ENCODE measurements at regions not wholly inside any gene's neighbourhood (a gene's known extent, or its start where the extent isn't known, plus 50 kb on each side); places are given as distances from the start of the nearest gene placed in this dataset.

DNA sequence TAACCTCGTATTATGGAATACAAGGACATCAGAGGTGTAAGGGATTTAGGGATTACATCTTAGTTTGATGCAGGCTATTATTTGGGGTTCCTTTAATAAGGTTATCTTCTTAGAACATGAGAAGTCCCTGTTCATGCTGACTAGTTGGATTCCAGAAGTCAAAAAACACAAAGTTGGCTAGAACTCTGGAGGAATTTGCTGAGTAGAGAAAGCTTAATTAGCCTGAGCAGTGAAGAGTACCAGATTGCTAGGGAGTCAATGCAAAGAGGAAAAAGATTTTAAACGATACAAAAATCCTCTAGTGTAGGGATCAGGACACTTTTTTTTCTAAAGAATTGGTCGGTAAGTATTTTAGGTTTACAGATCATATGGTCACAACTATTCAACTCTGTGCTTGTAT lies 1872.5 kb upstream of the C9orf72 start:
- H3K56ac ChIP-seq (ENCODE audit: extremely low read depth, insufficient read depth, low read length) = no peak overlapping the region
- H2AK9ac ChIP-seq (replicated peaks; ENCODE audit: low read depth, low read length, poor library complexity) = no peak overlapping the region
- WGBS, 2 experiments (ENCODE audit: extremely low coverage in 2 of 2, insufficient read length in 1 of 2) = no CpG with 5 or more reads among the region's 3 CpGs
- no peak overlapping the region for H2BK20ac ChIP-seq (ENCODE audit: low read depth, low read length)
- H3K4me1 ChIP-seq (ENCODE audit: control insufficient read depth, insufficient read depth, low read length) = no peaks in the 10 kb centered on the region
- no peak overlapping the region for H2BK15ac ChIP-seq (ENCODE audit: low read depth, low read length)
- peaks cover 2% of the 10 kb centered on the region for H3K9me3 ChIP-seq (ENCODE audit: control insufficient read depth, insufficient read depth, low read length)
- H3K23ac ChIP-seq (ENCODE audit: low read depth, low read length) = no peak overlapping the region
- CTCF ChIA-PET = no interaction called here
- H3K27me3 ChIP-seq (ENCODE audit: control insufficient read depth, insufficient read depth, low read length) = no peaks in the 10 kb centered on the region
- no peak overlapping the region for H3K4ac ChIP-seq (ENCODE audit: low read depth, low read length)
- no peaks in the 10 kb centered on the region for H3K79me1 ChIP-seq (ENCODE audit: low read depth in 1 of 2, low read length in 2 of 2)
- no peak overlapping the region for H2AK5ac ChIP-seq (ENCODE audit: low read depth, low read length)
- no peaks in the 10 kb centered on the region for H4K20me1 ChIP-seq (ENCODE audit: insufficient read depth, low read length)
- DNase-seq (no peak), ATAC-seq (ENCODE audit: low read depth) (no peak)
- H2BK5ac ChIP-seq (ENCODE audit: low read depth, low read length, poor library complexity, severe bottlenecking) = no peak overlapping the region
- no peak overlapping the region for H4K5ac ChIP-seq (ENCODE audit: low read depth, low read length)
- no peak overlapping the region for H4K8ac ChIP-seq (ENCODE audit: low read depth in 2 of 2, low read length in 2 of 2)
- H3K36me3 ChIP-seq (ENCODE audit: control insufficient read depth, insufficient read depth, low read length) = no peaks in the 10 kb centered on the region
- in situ Hi-C loops (cut with MboI; ENCODE audit: low sequenced_read_pairs) (no loop called here), dilution Hi-C loops (cut with HindIII; ENCODE audit: low sequenced_read_pairs, unreplicated experiment) (no loop called here), intact Hi-C loops (cut with micrococcal nuclease) (no loop called here)
- H4K91ac ChIP-seq (ENCODE audit: insufficient read depth, low read depth, low read length) = no peak overlapping the region
- no peak overlapping the region for H3K18ac ChIP-seq (ENCODE audit: low read depth, low read length)
- H2AFZ ChIP-seq (replicated peaks; ENCODE audit: low read length, poor library complexity) = no peak overlapping the region
- no peak overlapping the region for H3K27ac ChIP-seq (ENCODE audit: insufficient read depth, low read length)
- H3K4me3 ChIP-seq (ENCODE audit: insufficient read depth, low read depth, low read length) = no peak overlapping the region
- H3K9me1 ChIP-seq (ENCODE audit: insufficient read depth, low read length) = no peaks in the 10 kb centered on the region
- H3K4me2 ChIP-seq (ENCODE audit: low read depth, low read length) = no peak overlapping the region
- POLR2A ChIA-PET (ENCODE audit: unreplicated experiment) = no interaction called here
- TF ChIP-seq, protein P1, sequence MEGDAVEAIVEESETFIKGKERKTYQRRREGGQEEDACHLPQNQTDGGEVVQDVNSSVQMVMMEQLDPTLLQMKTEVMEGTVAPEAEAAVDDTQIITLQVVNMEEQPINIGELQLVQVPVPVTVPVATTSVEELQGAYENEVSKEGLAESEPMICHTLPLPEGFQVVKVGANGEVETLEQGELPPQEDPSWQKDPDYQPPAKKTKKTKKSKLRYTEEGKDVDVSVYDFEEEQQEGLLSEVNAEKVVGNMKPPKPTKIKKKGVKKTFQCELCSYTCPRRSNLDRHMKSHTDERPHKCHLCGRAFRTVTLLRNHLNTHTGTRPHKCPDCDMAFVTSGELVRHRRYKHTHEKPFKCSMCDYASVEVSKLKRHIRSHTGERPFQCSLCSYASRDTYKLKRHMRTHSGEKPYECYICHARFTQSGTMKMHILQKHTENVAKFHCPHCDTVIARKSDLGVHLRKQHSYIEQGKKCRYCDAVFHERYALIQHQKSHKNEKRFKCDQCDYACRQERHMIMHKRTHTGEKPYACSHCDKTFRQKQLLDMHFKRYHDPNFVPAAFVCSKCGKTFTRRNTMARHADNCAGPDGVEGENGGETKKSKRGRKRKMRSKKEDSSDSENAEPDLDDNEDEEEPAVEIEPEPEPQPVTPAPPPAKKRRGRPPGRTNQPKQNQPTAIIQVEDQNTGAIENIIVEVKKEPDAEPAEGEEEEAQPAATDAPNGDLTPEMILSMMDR (conservative IDR thresholded peaks at IDR 0.05; ENCODE audit: low read depth, low read length) = no peak
- TF ChIP-seq RAD21 (IDR thresholded peaks at IDR 0.05; ENCODE audit: low read length) = no peak
- no peak for TF ChIP-seq RCOR1 (IDR thresholded peaks at IDR 0.05; ENCODE audit: insufficient replicate concordance, low read length)
- no peak for TF ChIP-seq FOS (IDR thresholded peaks at IDR 0.05; ENCODE audit: low read depth, low read length)
- no peak overlapping the region for H2BK120ac ChIP-seq (ENCODE audit: low read depth, low read length)
- BruUV-seq (replicated peaks) = no TSS peak
- no peak overlapping the region for H3K9ac ChIP-seq (ENCODE audit: low read depth, low read length)
- H3K14ac ChIP-seq (replicated peaks; ENCODE audit: low read depth, low read length) = no peak overlapping the region
